Activated CD8-positive, alpha-beta T cell treated with anti-CD3 and anti-CD28 coated beads for 36 hours (primary cell): ENCODE measurements at regions not wholly inside any gene's neighbourhood (a gene's known extent, or its start where the extent isn't known, plus 50 kb on each side); places are given as distances from the start of the nearest gene placed in this dataset.

Source experiments
- ATAC-seq: fragments of 200-7000 bp; cut with Tn5 transposase; one replicate; pipeline ENCODE4 v1.10.0; 2021; ENCODE audit warnings: mild to moderate bottlenecking, moderate library complexity
- CTCF ChIA-PET: fragments of 350-600 bp; sonication (Branson Sonifier 250); formaldehyde crosslinking; loops from one replicate; lab custom pipeline; 2021; ENCODE audit warnings: antibody characterized with exemption; lab: Charles Lee
- POLR2A ChIA-PET: fragments of 350-600 bp; sonication (Branson Sonifier 250); formaldehyde crosslinking; loops from one replicate; lab custom pipeline; 2021; ENCODE audit warnings: antibody characterized with exemption; lab: Charles Lee
- DNase-seq: peaks from one replicate; pipeline ENCODE4 v3.0.0-alpha.2; 2020
- H3K27ac Mint-ChIP-seq: one replicate; pipeline ENCODE4 v1.8.0; 2021; ENCODE audit warnings: mild to moderate bottlenecking, mixed read lengths
- H3K27me3 Mint-ChIP-seq: one replicate; pipeline ENCODE4 v1.8.0; 2021; ENCODE audit warnings: mixed read lengths
- H3K36me3 Mint-ChIP-seq: one replicate; pipeline ENCODE4 v1.8.0; 2021; ENCODE audit warnings: low read depth, mixed read lengths
- H3K4me1 Mint-ChIP-seq: one replicate; pipeline ENCODE4 v1.8.0; 2021; ENCODE audit warnings: low read depth, mixed read lengths
- H3K4me3 Mint-ChIP-seq: one replicate; pipeline ENCODE4 v1.8.0; 2021; ENCODE audit warnings: mild to moderate bottlenecking, moderate library complexity, mixed read lengths
- H3K9me3 Mint-ChIP-seq: one replicate; pipeline ENCODE4 v1.8.0; 2021; ENCODE audit warnings: mixed read lengths
- CTCF ChIP-seq: fragments of 200-600 bp; IDR thresholded peaks from one replicate; pipeline ENCODE4 v1.8.0; 2022; ENCODE audit warnings: antibody characterized with exemption, mild to moderate bottlenecking
- intact Hi-C: fragments of 100-400 bp; cut with micrococcal nuclease; formaldehyde crosslinking; loops from one replicate; pipeline ENCODE4 v1.10.0; 2022

GRCh38 chrX:14363728-14364127 lies 165.6 kb upstream of the GLRA2 start:
- CTCF ChIA-PET = no interaction called here
- H3K9me3 Mint-ChIP-seq = no peaks in the 10 kb centered on the region
- ATAC-seq (no peak), DNase-seq (no peak)
- H3K4me3 Mint-ChIP-seq = no peak overlapping the region
- H3K4me1 Mint-ChIP-seq = no peaks in the 10 kb centered on the region
- H3K36me3 Mint-ChIP-seq = no peaks in the 10 kb centered on the region
- no peak overlapping the region for H3K27ac Mint-ChIP-seq
- TF ChIP-seq CTCF = no peak
- POLR2A ChIA-PET = no interaction called here
- intact Hi-C loops = no loop called here
- no peaks in the 10 kb centered on the region for H3K27me3 Mint-ChIP-seq

GRCh38 chrX:14362721-14363120 lies 166.6 kb upstream of the GLRA2 start:
- TF ChIP-seq CTCF = no peak
- Mint-ChIP-seq H3K4me3 (no peak overlapping the region), H3K27me3 (no peaks in the 10 kb centered on the region), H3K36me3 (no peaks in the 10 kb centered on the region), H3K4me1 (no peaks in the 10 kb centered on the region), H3K27ac (no peak overlapping the region), H3K9me3 (no peaks in the 10 kb centered on the region)
- POLR2A ChIA-PET = no interaction called here
- ATAC-seq (no peak), DNase-seq (no peak)
- intact Hi-C loops = no loop called here
- CTCF ChIA-PET = no interaction called here

GRCh38 chrX:14361435-14361834 lies 167.9 kb upstream of the GLRA2 start:
- no peaks in the 10 kb centered on the region for H3K27me3 Mint-ChIP-seq
- H3K4me3 Mint-ChIP-seq = no peak overlapping the region
- no peaks in the 10 kb centered on the region for H3K9me3 Mint-ChIP-seq
- no peak overlapping the region for H3K27ac Mint-ChIP-seq
- CTCF ChIA-PET = no interaction called here
- intact Hi-C loops = no loop called here
- POLR2A ChIA-PET = no interaction called here
- no peaks in the 10 kb centered on the region for H3K4me1 Mint-ChIP-seq
- DNase-seq (no peak), ATAC-seq (no peak)
- no peak for TF ChIP-seq CTCF
- no peaks in the 10 kb centered on the region for H3K36me3 Mint-ChIP-seq

GRCh38 chrX:14359727-14360126 lies 169.6 kb upstream of the GLRA2 start:
- CTCF ChIA-PET = no interaction called here
- intact Hi-C loops = no loop called here

GRCh38 chrX:14359316-14359715 lies 170.0 kb upstream of the GLRA2 start:
- H3K27me3 Mint-ChIP-seq = no peaks in the 10 kb centered on the region
- H3K36me3 Mint-ChIP-seq = no peaks in the 10 kb centered on the region
- H3K27ac Mint-ChIP-seq = no peak overlapping the region
- H3K4me1 Mint-ChIP-seq = peaks cover 2% of the 10 kb centered on the region
- ChIA-PET POLR2A (no interaction called here), CTCF (no interaction called here)
- no peak for TF ChIP-seq CTCF
- intact Hi-C loops = no loop called here
- DNase-seq = no peak
- ATAC-seq = no peak
- peaks cover 2% of the 10 kb centered on the region for H3K9me3 Mint-ChIP-seq
- H3K4me3 Mint-ChIP-seq = no peak overlapping the region

More at GRCh38 chrX:14359727-14360126, 169.6 kb upstream of the GLRA2 start:
- TF ChIP-seq CTCF = no peak
- H3K4me1 Mint-ChIP-seq = peaks cover 2% of the 10 kb centered on the region
- H3K27ac Mint-ChIP-seq = no peak overlapping the region
- POLR2A ChIA-PET = no interaction called here
- DNase-seq (no peak), ATAC-seq (no peak)
- no peaks in the 10 kb centered on the region for H3K9me3 Mint-ChIP-seq
- H3K36me3 Mint-ChIP-seq = no peaks in the 10 kb centered on the region
- H3K4me3 Mint-ChIP-seq = no peak overlapping the region
- no peaks in the 10 kb centered on the region for H3K27me3 Mint-ChIP-seq
